ENCODE measurements at regions not wholly inside any gene's neighbourhood (a gene's known extent, or its start where the extent isn't known, plus 50 kb on each side); places are given as distances from the start of the nearest gene placed in this dataset.
"Not testable (repeated sequence)": the region's sequence is repeated elsewhere in the genome, so short reads cannot be mapped to it uniquely, and the experiment has no call there.

DNA sequence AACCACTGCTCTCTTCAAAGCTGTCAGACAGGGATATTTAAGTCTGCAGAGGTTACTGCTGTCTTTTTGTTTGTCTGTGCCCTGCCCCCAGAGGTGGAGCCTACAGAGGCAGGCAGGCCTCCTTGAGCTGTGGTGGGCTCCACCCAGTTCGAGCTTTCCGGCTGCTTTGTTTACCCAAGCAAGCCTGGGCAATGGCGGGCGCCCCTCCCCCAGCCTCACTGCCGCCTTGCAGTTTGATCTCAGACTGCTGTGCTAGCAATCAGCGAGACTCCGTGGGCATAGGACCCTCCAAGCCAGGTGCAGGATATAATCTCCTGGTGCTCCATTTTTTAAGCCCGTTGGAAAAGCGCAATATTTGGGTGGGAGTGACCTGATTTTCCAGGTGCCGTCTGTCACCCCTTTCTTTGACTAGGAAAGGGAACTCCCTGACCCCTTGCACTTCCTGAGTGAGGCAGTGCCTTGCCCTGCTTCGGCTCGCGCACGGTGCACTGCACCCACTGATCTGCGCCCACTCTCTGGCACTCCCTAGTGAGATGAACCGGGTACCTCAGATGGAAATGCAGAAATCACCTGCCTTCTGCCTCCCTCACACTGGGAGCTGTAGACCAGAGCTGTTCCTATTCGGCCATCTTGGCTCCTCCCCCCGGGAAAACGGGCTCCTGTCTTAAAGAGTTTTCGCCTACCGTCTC, 758.3 kb upstream of the NXPH2 start:
- not testable (repeated sequence) for DNase-seq

- DNase-seq: no peak
Measured at GRCh38 chr2:139529080-139529479, 748.9 kb upstream of the NXPH2 start.

DNA sequence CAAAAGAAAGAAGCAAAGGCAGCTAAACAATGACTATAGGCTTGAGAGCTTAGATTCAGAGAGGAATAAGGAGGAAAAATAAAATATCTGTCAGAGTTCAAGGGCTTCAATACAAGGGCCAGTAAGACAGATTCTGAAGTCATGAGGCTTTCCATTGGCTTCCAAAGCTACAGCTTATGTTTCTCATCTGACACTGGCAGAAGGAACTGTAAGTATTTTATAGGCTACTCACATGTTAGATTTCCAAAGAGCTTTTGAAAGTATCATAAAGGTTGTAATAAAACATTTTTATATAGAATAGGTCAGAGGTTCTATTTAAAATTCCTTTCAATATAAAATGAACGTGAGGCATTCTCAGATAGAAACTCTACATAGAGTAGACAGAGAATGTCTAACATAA, 746.6 kb upstream of the NXPH2 start:
- no peak for DNase-seq

DNA sequence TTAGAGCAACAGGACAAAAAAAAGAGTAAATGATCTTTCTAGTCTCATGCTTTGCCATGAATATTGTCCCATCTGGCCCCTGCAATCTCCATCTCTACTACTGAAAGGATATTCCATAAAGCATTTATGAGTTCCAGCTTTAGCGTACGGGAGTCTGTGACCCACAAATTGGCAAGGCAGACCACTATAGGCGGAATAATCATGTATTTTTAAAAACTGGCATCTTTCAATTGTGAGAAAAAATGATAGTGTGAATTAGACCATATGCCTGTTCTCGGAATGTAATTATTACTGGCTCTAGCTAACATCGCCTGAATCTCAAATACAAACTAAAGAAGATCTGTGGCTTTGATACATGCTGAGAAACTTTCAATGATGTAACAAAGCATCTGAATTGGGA, 738.1 kb upstream of the NXPH2 start:
- DNase-seq: no peak

DNA sequence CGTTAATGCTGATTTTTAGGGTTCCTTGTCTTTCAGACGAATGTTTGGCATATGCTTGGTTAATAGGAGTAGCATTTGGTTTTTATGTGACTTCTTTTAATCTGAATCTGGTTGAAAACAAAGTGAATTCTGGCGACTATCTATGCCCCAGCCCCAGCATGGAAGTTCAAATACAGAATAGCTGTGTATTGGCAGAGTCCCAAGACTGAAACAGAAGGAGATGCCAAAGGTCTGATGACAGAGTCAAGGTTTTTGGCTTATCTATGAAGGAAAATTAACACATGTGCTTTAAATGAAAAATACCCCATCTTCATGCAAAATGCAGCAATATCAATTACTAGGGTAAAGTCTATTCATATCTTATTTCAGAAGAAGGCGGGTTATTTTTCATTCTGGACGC, 734.8 kb upstream of the NXPH2 start:
- DNase-seq: no peak

- DNase-seq: no peak
Measured at GRCh38 chr2:139495851-139496250, 715.7 kb upstream of the NXPH2 start.

GRCh38 chr2:139492131-139492680, 712.0 kb upstream of the NXPH2 start:
- no peak for DNase-seq

DNA sequence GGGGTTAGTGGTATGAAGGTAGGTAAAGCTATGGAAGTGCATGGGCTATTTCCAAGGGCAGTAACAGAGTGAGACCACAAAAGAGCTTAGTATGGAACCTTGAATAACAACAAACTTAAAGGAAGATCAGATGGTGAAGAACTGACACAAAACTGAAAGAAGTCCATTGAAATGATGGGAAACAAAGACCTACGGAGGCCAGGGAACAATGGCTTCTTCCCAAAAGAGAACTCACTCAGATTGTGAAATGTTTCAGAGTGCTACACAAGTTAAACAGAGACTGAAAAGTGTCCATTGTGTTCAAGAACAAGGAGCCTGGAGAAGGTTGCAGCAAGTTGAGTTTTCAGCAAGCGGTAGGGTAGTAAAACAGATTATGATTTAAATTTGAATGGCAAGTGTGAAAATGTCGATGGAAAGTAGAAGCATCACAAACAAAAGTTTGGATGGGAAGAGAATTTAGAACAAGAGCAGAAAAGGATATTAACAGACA, 700.0 kb upstream of the NXPH2 start:
- no peak for DNase-seq

GRCh38 chr2:139478165-139478914, 698.1 kb upstream of the NXPH2 start:
- no peak for DNase-seq

DNA sequence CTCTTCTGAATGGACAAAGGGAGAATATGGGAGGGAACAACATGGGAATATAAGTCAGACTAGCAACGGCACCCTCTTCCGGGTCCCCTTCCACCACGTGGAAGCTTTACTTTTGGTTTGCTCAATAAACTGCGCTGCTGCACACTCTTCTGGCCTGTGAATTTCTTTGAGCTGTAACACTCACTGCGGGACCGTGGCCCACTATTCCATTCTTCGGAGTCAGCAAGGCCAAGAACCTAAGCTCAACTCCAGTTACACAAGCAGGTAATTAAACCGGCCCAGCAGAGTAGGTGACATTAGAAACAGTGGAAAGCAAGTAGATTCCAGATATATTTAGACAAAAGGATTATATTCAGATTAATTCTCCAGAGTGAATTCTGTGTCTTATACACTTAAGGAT, 697.4 kb upstream of the NXPH2 start:
- no peak for DNase-seq

- DNase-seq: no peak
Measured at GRCh38 chr2:139469985-139470384, 689.8 kb upstream of the NXPH2 start.

DNA sequence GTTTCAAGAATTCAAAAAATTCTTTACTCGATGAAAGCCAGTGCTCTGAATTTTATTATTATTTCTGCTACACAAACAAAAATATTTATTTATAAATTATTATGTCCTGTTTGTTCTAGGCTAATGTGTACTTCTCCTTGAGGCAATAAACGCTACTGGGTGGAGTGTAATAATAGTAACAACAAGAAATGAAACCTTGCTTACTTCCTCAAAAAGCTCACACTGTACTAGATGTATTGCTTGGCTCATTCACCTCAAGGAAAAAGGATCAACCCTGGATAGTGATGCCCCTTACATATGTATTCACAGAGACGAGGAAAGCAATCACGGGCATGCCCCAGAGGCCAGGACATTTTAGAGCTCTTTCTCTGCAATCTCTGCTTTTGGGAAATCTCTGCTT, 685.6 kb upstream of the NXPH2 start:
- no peak for DNase-seq

GRCh38 chr2:139457873-139458272, 677.7 kb upstream of the NXPH2 start:
- no peak for DNase-seq

DNA sequence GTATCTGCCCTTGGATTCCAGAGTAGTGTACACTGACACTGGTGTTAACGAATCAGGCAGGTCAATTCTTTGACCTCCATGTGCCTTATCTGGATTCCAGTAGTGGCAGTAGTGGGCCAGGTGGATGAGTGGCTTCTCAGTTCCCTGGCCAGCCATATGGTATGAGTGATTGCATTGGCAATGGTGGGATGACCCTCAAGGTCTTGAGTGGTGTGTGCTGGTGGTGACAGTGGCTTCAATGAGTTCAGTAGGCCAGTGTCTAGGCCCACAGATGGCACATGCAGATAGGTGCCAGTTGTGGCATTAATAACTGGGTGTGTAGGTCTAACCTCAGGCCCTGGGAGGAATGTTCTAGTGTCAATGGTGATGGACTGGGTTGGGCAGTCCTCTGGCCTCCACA, 674.1 kb upstream of the NXPH2 start:
- DNase-seq: no peak

DNA sequence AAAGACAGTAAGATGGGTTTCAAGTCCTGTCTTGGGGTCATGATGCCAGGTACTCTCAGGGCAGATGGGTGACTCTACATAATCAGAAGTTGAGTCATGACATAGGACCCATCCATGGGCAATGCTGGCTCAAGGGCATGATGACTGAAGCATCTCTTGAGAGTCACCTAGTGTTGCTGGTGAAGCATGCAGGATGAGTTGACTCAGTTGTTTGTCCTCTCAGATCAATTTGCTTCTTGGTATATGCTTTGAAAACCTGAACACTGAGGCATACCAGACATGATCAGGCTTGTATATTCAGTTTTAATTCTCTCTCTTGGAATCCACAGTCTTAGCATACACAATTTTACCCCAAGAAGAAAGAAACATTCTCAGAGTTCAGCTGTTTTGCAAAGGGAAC, 658.9 kb upstream of the NXPH2 start:
- DNase-seq: no peak

- no peak for DNase-seq
Measured at GRCh38 chr2:139438478-139438877, 658.3 kb upstream of the NXPH2 start.

- DNase-seq: no peak
Measured at GRCh38 chr2:139427164-139427563, 647.0 kb upstream of the NXPH2 start.

DNA sequence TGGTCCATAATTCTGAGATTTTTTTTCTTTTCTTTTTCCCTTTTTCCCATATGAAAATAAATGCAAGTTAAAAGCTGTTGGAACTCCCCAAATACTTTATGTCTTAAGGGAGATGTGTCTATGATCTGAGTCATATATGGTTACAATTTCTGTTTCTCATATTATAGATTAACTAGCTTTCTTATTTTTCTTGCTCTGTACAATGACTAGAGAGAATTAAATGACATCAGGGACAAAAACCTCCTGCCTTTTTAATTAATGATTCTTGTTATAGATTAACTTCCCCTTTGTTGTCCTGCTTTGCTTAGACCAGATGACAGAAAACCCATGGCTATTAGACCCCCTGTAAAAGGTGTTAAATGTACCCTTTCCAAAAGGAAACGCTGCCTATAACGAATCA, 643.9 kb upstream of the NXPH2 start:
- no peak for DNase-seq

- no peak for DNase-seq
Measured at GRCh38 chr2:139411236-139411635, 631.0 kb upstream of the NXPH2 start.

GRCh38 chr2:139410833-139411174, 630.6 kb upstream of the NXPH2 start:
- not testable (repeated sequence) for DNase-seq

GRCh38 chr2:139410147-139410832, 630.1 kb upstream of the NXPH2 start:
- not testable (repeated sequence) for DNase-seq

DNA sequence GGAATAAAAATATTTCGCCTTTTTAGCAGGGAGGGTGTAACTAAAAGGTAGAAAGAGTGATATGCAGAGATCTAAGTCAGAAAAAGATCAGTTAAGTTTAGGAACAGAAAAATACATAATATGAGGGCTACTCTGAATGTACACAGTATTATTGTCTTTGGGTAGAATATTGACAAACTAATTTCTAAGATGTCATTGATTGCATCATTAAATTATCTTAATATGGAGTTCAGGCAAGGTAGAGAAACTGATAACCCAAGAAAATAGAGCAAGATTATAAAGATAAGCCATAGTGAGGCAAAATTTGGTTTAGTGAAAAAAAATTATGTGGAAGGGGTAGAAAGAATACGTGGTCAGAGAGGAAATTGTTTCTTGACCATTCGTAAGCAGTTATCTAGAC, 629.0 kb upstream of the NXPH2 start:
- DNase-seq: no peak

DNA sequence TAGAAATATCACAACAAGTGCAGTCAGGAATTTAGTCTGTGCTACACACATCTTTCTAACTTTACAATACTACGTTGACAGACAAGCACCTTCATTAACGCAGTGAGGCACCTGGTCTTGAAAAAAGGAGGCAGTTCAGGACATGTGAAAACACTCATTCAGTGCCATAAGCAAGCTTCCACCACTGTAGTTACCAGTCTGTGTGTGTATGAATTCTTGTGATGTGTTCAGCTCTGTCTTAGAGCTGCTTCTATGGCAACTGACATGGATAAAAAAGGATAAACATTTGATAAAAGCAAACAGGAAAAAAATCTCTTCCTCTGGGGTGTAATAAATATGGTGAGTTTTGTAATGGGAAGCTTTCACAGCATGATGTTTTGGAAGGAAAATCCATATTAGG, 623.8 kb upstream of the NXPH2 start:
- no peak for DNase-seq

GRCh38 chr2:139394801-139395200, 614.6 kb upstream of the NXPH2 start:
- no peak for DNase-seq
